ENCODE measurements at regions not wholly inside any gene's neighbourhood (a gene's known extent, or its start where the extent isn't known, plus 50 kb on each side); places are given as distances from the start of the nearest gene placed in this dataset.

- no peak for TF ChIP-seq CTCF (IDR thresholded peaks at IDR 0.05)
- TF ChIP-seq POLR2A (IDR thresholded peaks at IDR 0.05) = no peak
Measured at GRCh38 chr4:17398035-17398434, 113.9 kb downstream of the QDPR start.
